GM13976 (cell line): ENCODE measurements at regions not wholly inside any gene's neighbourhood (a gene's known extent, or its start where the extent isn't known, plus 50 kb on each side); places are given as distances from the start of the nearest gene placed in this dataset.

Experiments
- DNase-seq: peaks from one replicate; pipeline ENCODE4 v3.0.0; 2012; ENCODE audit warnings: low spot score
- CTCF ChIP-seq: IDR thresholded peaks from 2 replicates; pipeline ENCODE4 v1.5.1; 2012; ENCODE audit warnings: borderline replicate concordance, mild to moderate bottlenecking; ENCODE audit not compliant: insufficient read depth; ENCODE audit errors: extremely low read depth, missing control alignments, control extremely low read depth
- in situ Hi-C: fragments of 300-500 bp; cut with MboI; formaldehyde crosslinking; loops from one replicate; pipeline ENCODE4 v1.12.0; 2022; ENCODE audit warnings: low sequenced_read_pairs, mixed read lengths, inconsistent platforms; ENCODE audit not compliant: unreplicated experiment

GRCh38 chr9:109560470-109561132, 62.5 kb upstream of the PTPN3 start:
- DNase-seq, result no peak
- in situ Hi-C loops, result no loop called here
- TF ChIP-seq CTCF, result no peak

GRCh38 chr9:109561137-109561536, 63.0 kb upstream of the PTPN3 start:
- no peak for DNase-seq
- no peak for TF ChIP-seq CTCF
- in situ Hi-C loops, result no loop called here

- in situ Hi-C loops, result no loop called here
- no peak for TF ChIP-seq CTCF
- no peak for DNase-seq
Measured at GRCh38 chr9:109568089-109568488, 70.0 kb upstream of the PTPN3 start.

- no peak for TF ChIP-seq CTCF
- in situ Hi-C loops, result no loop called here
- no peak for DNase-seq
Measured at GRCh38 chr9:109568568-109569210, 70.6 kb upstream of the PTPN3 start.

GRCh38 chr9:109574061-109574882, 76.2 kb upstream of the PTPN3 start:
- in situ Hi-C loops, result no loop called here
- TF ChIP-seq CTCF, result peak; percentile 47
- DNase-seq, result peak; percentile 36

GRCh38 chr9:109576762-109577161, 78.7 kb upstream of the PTPN3 start:
- TF ChIP-seq CTCF, result no peak
- DNase-seq, result no peak
- in situ Hi-C loops, result loop anchor here (25.0 kb wide), 1 partner anchor 611 kb away; no protein-coding TSS in a partner anchor
